ENCODE measurements at regions not wholly inside any gene's neighbourhood (a gene's known extent, or its start where the extent isn't known, plus 50 kb on each side); places are given as distances from the start of the nearest gene placed in this dataset.

GRCh38 chr15:62512904-62513303, 347.8 kb upstream of the C2CD4B start:
- no peak for DNase-seq (ENCODE audit: low spot score)
- no peaks in the 10 kb centered on the region for H3K27me3 Mint-ChIP-seq (ENCODE audit: low read depth)
- no peak for ATAC-seq
- H3K9me3 Mint-ChIP-seq: no peaks in the 10 kb centered on the region
- H3K36me3 Mint-ChIP-seq: no peaks in the 10 kb centered on the region
- CTCF ChIA-PET: no interaction called here
- H3K4me3 Mint-ChIP-seq: no peak overlapping the region
- POLR2A ChIA-PET: interaction anchor here (1.0 kb wide), 1 partner anchor 11 kb away, joined by 3 read pairs; no protein-coding TSS in a partner anchor
- H3K27ac Mint-ChIP-seq: no peak overlapping the region
- H3K4me1 Mint-ChIP-seq: peaks cover 49% of the 10 kb centered on the region
- no peak for TF ChIP-seq SMAD4 (CRISPR knock-in tag; IDR thresholded peaks at IDR 0.05)
- TF ChIP-seq, protein P1, sequence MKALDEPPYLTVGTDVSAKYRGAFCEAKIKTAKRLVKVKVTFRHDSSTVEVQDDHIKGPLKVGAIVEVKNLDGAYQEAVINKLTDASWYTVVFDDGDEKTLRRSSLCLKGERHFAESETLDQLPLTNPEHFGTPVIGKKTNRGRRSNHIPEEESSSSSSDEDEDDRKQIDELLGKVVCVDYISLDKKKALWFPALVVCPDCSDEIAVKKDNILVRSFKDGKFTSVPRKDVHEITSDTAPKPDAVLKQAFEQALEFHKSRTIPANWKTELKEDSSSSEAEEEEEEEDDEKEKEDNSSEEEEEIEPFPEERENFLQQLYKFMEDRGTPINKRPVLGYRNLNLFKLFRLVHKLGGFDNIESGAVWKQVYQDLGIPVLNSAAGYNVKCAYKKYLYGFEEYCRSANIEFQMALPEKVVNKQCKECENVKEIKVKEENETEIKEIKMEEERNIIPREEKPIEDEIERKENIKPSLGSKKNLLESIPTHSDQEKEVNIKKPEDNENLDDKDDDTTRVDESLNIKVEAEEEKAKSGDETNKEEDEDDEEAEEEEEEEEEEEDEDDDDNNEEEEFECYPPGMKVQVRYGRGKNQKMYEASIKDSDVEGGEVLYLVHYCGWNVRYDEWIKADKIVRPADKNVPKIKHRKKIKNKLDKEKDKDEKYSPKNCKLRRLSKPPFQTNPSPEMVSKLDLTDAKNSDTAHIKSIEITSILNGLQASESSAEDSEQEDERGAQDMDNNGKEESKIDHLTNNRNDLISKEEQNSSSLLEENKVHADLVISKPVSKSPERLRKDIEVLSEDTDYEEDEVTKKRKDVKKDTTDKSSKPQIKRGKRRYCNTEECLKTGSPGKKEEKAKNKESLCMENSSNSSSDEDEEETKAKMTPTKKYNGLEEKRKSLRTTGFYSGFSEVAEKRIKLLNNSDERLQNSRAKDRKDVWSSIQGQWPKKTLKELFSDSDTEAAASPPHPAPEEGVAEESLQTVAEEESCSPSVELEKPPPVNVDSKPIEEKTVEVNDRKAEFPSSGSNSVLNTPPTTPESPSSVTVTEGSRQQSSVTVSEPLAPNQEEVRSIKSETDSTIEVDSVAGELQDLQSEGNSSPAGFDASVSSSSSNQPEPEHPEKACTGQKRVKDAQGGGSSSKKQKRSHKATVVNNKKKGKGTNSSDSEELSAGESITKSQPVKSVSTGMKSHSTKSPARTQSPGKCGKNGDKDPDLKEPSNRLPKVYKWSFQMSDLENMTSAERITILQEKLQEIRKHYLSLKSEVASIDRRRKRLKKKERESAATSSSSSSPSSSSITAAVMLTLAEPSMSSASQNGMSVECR (CRISPR knock-in tag; IDR thresholded peaks at IDR 0.05; ENCODE audit: borderline replicate concordance): no peak
- TF ChIP-seq RELA (CRISPR knock-in tag; IDR thresholded peaks at IDR 0.05; ENCODE audit: borderline replicate concordance): no peak
- no peak for TF ChIP-seq STAT6 (CRISPR knock-in tag; conservative IDR thresholded peaks at IDR 0.05; ENCODE audit: low read depth)

DNA sequence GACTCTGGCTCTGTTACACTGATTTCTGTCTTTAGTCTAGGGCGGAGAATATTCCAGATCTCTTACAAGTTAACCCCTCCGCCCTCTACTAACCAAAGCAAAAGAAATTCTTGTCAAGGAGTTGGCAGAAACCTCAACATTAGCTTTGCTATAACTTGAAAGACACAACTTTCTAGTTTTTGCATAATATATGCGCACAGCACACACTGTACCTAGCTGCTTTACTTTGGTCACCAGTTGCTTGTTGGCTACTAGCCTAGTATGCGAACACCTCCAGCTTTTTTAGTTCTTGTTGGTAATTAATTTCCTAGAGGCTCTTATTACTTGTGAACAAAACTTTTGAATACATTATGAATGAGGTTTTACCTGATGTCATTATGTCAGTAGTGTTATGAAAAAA, 348.8 kb upstream of the C2CD4B start:
- Mint-ChIP-seq H3K9me3 (no peaks in the 10 kb centered on the region), H3K27ac (no peak overlapping the region), H3K4me3 (no peak overlapping the region), H3K4me1 (peaks cover 54% of the 10 kb centered on the region), H3K27me3 (ENCODE audit: low read depth) (no peaks in the 10 kb centered on the region), H3K36me3 (no peaks in the 10 kb centered on the region)
- DNase-seq (ENCODE audit: low spot score) (no peak), ATAC-seq (no peak)
- TF ChIP-seq ZNF317 (CRISPR knock-in tag; IDR thresholded peaks at IDR 0.05; ENCODE audit: borderline replicate concordance, low read depth): no peak
- TF ChIP-seq ZNF219 (CRISPR knock-in tag; IDR thresholded peaks at IDR 0.05; ENCODE audit: borderline replicate concordance): no peak
- TF ChIP-seq, protein P1 (CRISPR knock-in tag; IDR thresholded peaks at IDR 0.05; ENCODE audit: borderline replicate concordance): no peak
- TF ChIP-seq NR1H2 (CRISPR knock-in tag; IDR thresholded peaks at IDR 0.05): no peak
- TF ChIP-seq, protein P2, sequence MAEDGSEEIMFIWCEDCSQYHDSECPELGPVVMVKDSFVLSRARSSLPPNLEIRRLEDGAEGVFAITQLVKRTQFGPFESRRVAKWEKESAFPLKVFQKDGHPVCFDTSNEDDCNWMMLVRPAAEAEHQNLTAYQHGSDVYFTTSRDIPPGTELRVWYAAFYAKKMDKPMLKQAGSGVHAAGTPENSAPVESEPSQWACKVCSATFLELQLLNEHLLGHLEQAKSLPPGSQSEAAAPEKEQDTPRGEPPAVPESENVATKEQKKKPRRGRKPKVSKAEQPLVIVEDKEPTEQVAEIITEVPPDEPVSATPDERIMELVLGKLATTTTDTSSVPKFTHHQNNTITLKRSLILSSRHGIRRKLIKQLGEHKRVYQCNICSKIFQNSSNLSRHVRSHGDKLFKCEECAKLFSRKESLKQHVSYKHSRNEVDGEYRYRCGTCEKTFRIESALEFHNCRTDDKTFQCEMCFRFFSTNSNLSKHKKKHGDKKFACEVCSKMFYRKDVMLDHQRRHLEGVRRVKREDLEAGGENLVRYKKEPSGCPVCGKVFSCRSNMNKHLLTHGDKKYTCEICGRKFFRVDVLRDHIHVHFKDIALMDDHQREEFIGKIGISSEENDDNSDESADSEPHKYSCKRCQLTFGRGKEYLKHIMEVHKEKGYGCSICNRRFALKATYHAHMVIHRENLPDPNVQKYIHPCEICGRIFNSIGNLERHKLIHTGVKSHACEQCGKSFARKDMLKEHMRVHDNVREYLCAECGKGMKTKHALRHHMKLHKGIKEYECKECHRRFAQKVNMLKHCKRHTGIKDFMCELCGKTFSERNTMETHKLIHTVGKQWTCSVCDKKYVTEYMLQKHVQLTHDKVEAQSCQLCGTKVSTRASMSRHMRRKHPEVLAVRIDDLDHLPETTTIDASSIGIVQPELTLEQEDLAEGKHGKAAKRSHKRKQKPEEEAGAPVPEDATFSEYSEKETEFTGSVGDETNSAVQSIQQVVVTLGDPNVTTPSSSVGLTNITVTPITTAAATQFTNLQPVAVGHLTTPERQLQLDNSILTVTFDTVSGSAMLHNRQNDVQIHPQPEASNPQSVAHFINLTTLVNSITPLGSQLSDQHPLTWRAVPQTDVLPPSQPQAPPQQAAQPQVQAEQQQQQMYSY (CRISPR knock-in tag; IDR thresholded peaks at IDR 0.05): no peak
- no peak for TF ChIP-seq NFE2L1 (CRISPR knock-in tag; IDR thresholded peaks at IDR 0.05)
- ChIA-PET POLR2A (interaction anchor here (1.0 kb wide), 1 partner anchor 12 kb away, joined by 3 read pairs; no protein-coding TSS in a partner anchor), CTCF (interaction anchor here (1.3 kb wide), 1 partner anchor 36 kb away, joined by 4 read pairs; no protein-coding TSS in a partner anchor)
